Fibroblast of lung (primary cell): ENCODE measurements at regions not wholly inside any gene's neighbourhood (a gene's known extent, or its start where the extent isn't known, plus 50 kb on each side); places are given as distances from the start of the nearest gene placed in this dataset.

Source experiments
- DNase-seq, 2 donors: peaks; one replicate each; pipeline versions ENCODE4 v3.0.0 to v3.0.0-alpha.2; 2010; ENCODE audit warnings: low read depth in 2 of 2
- H2AFZ ChIP-seq: 2 replicates; pipeline ENCODE4 v1.5.1; 2012; ENCODE audit warnings: low read length, control low read depth, inconsistent platforms
- H3K27ac ChIP-seq: 2 replicates; pipeline ENCODE4 v1.5.1; 2011; ENCODE audit warnings: low read length, control low read depth; ENCODE audit not compliant: insufficient read depth
- H3K27me3 ChIP-seq: 2 replicates; pipeline ENCODE4 v1.5.1; 2011; ENCODE audit warnings: mild to moderate bottlenecking, low read length; ENCODE audit not compliant: control insufficient read depth, insufficient read depth
- H3K36me3 ChIP-seq: 2 replicates; pipeline ENCODE4 v1.5.1; 2011; ENCODE audit warnings: low read length; ENCODE audit not compliant: control insufficient read depth, insufficient read depth
- H3K4me1 ChIP-seq: 2 replicates; pipeline ENCODE4 v1.5.1; 2011; ENCODE audit warnings: low read length; ENCODE audit not compliant: control insufficient read depth, insufficient read depth; ENCODE audit errors: extremely low read depth
- H3K4me2 ChIP-seq: 2 replicates; pipeline ENCODE4 v1.5.1; 2011; ENCODE audit warnings: low read length, control low read depth; ENCODE audit not compliant: insufficient read depth; ENCODE audit errors: extremely low read depth
- H3K4me3 ChIP-seq, 4 experiments: fragments of 200-600 bp in 1 of 4; sonication (generic) in 1 of 4; replicated peaks in 1 of 4; 2 replicates each; pipeline ENCODE4 v1.5.1; 2011 to 2016; ENCODE audit warnings: low read length in 4 of 4, low read depth in 3 of 4, mild to moderate bottlenecking in 3 of 4, control low read depth in 2 of 4, inconsistent platforms in 1 of 4, mixed read lengths in 1 of 4; ENCODE audit not compliant: insufficient read depth in 1 of 4; ENCODE audit errors: control extremely low read depth in 1 of 4
- H3K79me2 ChIP-seq: 2 replicates; pipeline ENCODE4 v1.5.1; 2012; ENCODE audit warnings: mild to moderate bottlenecking, low read length, inconsistent platforms; ENCODE audit not compliant: control insufficient read depth, insufficient read depth
- H3K9ac ChIP-seq: 2 replicates; pipeline ENCODE4 v1.5.1; 2011; ENCODE audit warnings: mild to moderate bottlenecking, low read length, control low read depth; ENCODE audit not compliant: insufficient read depth
- H3K9me3 ChIP-seq: 2 replicates; pipeline ENCODE4 v1.5.1; 2012; ENCODE audit warnings: low read depth, low read length; ENCODE audit not compliant: control insufficient read depth, insufficient read depth
- H4K20me1 ChIP-seq: 2 replicates; pipeline ENCODE4 v1.5.1; 2011; ENCODE audit warnings: low read length; ENCODE audit not compliant: control insufficient read depth, insufficient read depth; ENCODE audit errors: extremely low read depth
- CTCF ChIP-seq, 2 donors: IDR thresholded peaks in 1 of 2; conservative IDR thresholded peaks in 1 of 2; 1 replicate in 1 of 2; 2 replicates in 1 of 2; pipeline ENCODE4 v1.5.1; 2011 to 2012; ENCODE audit warnings: low read length in 2 of 2, control low read depth in 1 of 2, inconsistent platforms in 1 of 2, low read depth in 1 of 2, mild to moderate bottlenecking in 1 of 2
- EZH2 ChIP-seq: IDR thresholded peaks from 2 replicates; pipeline ENCODE4 v1.5.1; 2012; ENCODE audit warnings: low read length, control low read depth, mild to moderate bottlenecking; ENCODE audit errors: missing control alignments

GRCh38 chr3:176505878-176506621 is 691.2 kb downstream of the TBL1XR1 start:
- no peaks in the 10 kb centered on the region for H3K27me3 ChIP-seq
- no peak overlapping the region for H3K4me2 ChIP-seq
- H3K4me3 ChIP-seq = no peak overlapping the region
- H3K36me3 ChIP-seq = no peaks in the 10 kb centered on the region
- no peak for TF ChIP-seq EZH2
- TF ChIP-seq CTCF (conservative IDR thresholded peaks at IDR 0.05 in 1 of 2, IDR thresholded peaks at IDR 0.05 in 1 of 2; ENCODE audit: low read depth in 1 of 2, low read length in 2 of 2) = no peak
- no peak overlapping the region for H3K9ac ChIP-seq
- no peak overlapping the region for H3K27ac ChIP-seq
- DNase-seq = no peak
- no peaks in the 10 kb centered on the region for H3K79me2 ChIP-seq
- no peak overlapping the region for H2AFZ ChIP-seq
- no peaks in the 10 kb centered on the region for H3K4me1 ChIP-seq
- no peaks in the 10 kb centered on the region for H3K9me3 ChIP-seq
- no peaks in the 10 kb centered on the region for H4K20me1 ChIP-seq

- no peaks in the 10 kb centered on the region for H4K20me1 ChIP-seq
- H2AFZ ChIP-seq = no peak overlapping the region
- no peaks in the 10 kb centered on the region for H3K27me3 ChIP-seq
- no peaks in the 10 kb centered on the region for H3K4me1 ChIP-seq
- no peak overlapping the region for H3K9ac ChIP-seq
- no peak overlapping the region for H3K27ac ChIP-seq
- no peaks in the 10 kb centered on the region for H3K9me3 ChIP-seq
- H3K4me3 ChIP-seq = no peak overlapping the region
- no peak overlapping the region for H3K4me2 ChIP-seq
- DNase-seq = no peak
- no peaks in the 10 kb centered on the region for H3K36me3 ChIP-seq
- no peaks in the 10 kb centered on the region for H3K79me2 ChIP-seq
- no peak for TF ChIP-seq CTCF (conservative IDR thresholded peaks at IDR 0.05 in 1 of 2, IDR thresholded peaks at IDR 0.05 in 1 of 2; ENCODE audit: low read depth in 1 of 2, low read length in 2 of 2)
- TF ChIP-seq EZH2 = no peak
These were observed 706.2 kb downstream of the TBL1XR1 start for GRCh38 chr3:176491084-176491483.

- Histone ChIP-seq H3K27ac (no peak overlapping the region), H3K36me3 (no peaks in the 10 kb centered on the region), H3K4me1 (no peaks in the 10 kb centered on the region), H3K79me2 (no peaks in the 10 kb centered on the region), H3K27me3 (no peaks in the 10 kb centered on the region), H3K4me2 (no peak overlapping the region), H2AFZ (no peak overlapping the region), H4K20me1 (no peaks in the 10 kb centered on the region), H3K4me3 (no peak overlapping the region), H3K9me3 (no peaks in the 10 kb centered on the region), H3K9ac (no peak overlapping the region)
- DNase-seq = no peak
- TF ChIP-seq EZH2 = no peak
- no peak for TF ChIP-seq CTCF (conservative IDR thresholded peaks at IDR 0.05 in 1 of 2, IDR thresholded peaks at IDR 0.05 in 1 of 2; ENCODE audit: low read depth in 1 of 2, low read length in 2 of 2)
These were observed 706.9 kb downstream of the TBL1XR1 start for GRCh38 chr3:176490357-176490756.
